Activated T-cell treated with anti-CD3 and anti-CD28 coated beads, Interleukin-2, amount 50 U/mL, for 4 hours (primary cell): ENCODE measurements at regions not wholly inside any gene's neighbourhood (a gene's known extent, or its start where the extent isn't known, plus 50 kb on each side); places are given as distances from the start of the nearest gene placed in this dataset.

Experiments
- ATAC-seq, 2 donors: fragments of 200-7000 bp; cut with Tn5 transposase; one replicate each; pipeline ENCODE4 v1.10.0; 2021
- DNase-seq: peaks from one replicate; pipeline ENCODE4 v3.0.0-alpha.2; 2020
- H3K27me3 Mint-ChIP-seq: one replicate; pipeline ENCODE4 v1.8.0; 2021; ENCODE audit warnings: low read depth, mixed read lengths
- H3K36me3 Mint-ChIP-seq: one replicate; pipeline ENCODE4 v1.8.0; 2022; ENCODE audit warnings: mixed read lengths; ENCODE audit not compliant: insufficient read depth
- H3K4me1 Mint-ChIP-seq: one replicate; pipeline ENCODE4 v1.8.0; 2021; ENCODE audit warnings: low read depth, mixed read lengths
- H3K4me3 Mint-ChIP-seq: one replicate; pipeline ENCODE4 v1.8.0; 2021; ENCODE audit warnings: mild to moderate bottlenecking, moderate library complexity, mixed read lengths
- H3K9me3 Mint-ChIP-seq: one replicate; pipeline ENCODE4 v1.8.0; 2021; ENCODE audit warnings: mixed read lengths

GRCh38 chr3:117619805-117620204 is 910.2 kb downstream of the TUSC7 start:
- Mint-ChIP-seq H3K9me3 (peaks cover 11% of the 10 kb centered on the region), H3K4me1 (no peaks in the 10 kb centered on the region), H3K27me3 (no peaks in the 10 kb centered on the region), H3K36me3 (no peaks in the 10 kb centered on the region), H3K4me3 (no peak overlapping the region)
- DNase-seq (no peak), ATAC-seq (no peak)

DNA sequence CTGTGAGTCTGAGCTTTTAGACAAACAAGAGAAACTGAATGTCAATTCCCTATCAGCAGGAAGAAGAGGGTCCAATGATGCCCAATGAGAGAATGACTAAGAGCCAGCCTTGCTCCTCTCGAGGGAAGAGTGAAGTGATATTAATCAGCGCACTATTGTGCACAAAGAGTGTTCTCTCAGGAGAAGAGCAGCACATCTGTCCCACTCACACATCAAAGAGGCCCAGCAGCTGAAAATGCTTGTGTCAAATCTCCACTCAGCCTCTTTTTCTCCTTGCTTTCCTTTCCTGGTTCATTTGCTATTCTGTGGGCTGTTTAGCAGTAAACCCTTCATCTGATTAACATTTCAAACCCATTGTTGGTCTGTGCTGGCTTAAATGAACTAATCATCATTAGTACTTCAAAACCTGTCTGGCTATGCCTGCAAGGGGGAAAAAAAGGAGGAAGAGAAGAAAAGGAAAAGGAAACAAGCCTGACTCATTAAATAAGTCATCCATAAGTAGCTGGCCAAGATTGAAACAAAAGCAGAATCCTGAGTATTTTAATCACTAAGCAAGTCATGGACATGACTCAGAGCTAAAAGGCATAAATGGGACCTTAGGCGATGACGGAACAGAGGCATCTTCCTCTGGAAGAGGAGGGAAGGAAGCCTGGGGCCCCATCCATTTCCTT is 912.7 kb downstream of the TUSC7 start:
- Mint-ChIP-seq H3K4me3 (no peak overlapping the region), H3K9me3 (peaks cover 8% of the 10 kb centered on the region), H3K27me3 (no peaks in the 10 kb centered on the region), H3K4me1 (no peaks in the 10 kb centered on the region), H3K36me3 (no peaks in the 10 kb centered on the region)
- ATAC-seq, result no peak
- no peak for DNase-seq

DNA sequence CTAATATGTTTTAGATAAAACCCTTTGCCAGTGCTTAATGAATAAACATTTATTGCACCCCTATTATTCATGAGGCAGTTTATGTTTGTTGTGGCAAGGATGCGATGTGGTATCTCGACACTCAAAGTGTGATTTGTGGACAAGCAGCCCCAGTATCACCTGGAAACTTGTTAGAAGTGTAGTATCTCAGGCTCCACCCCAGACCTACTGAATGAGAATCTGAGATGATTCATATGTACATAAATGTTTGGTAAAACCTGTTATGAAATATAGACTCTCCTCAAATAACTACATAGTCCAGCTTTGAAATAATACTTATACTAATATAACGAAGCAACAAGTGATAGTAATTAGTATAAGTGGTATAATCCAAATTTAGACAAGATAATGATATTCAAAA is 914.8 kb downstream of the TUSC7 start:
- Mint-ChIP-seq H3K36me3 (no peaks in the 10 kb centered on the region), H3K9me3 (peaks cover 4% of the 10 kb centered on the region), H3K4me1 (no peaks in the 10 kb centered on the region), H3K27me3 (no peaks in the 10 kb centered on the region), H3K4me3 (no peak overlapping the region)
- no peak for DNase-seq
- no peak for ATAC-seq

DNA sequence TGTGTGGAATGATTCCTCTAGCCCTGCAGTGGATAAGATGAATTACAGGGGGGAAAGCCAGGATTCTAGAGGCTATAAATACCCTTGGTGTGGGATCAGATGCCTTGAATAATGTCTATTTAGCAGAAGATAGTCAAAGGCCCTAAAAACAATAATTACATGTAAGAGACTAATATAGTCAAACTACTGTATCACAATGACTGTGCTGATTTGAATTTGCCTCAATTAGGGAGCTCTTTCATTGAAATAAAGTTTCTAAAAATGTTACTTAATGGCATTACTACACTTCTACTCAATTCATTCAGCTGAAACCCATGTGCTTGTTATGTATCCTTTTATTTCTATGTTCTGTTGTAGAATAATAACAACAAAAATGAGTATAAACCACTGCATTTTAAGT is 915.6 kb downstream of the TUSC7 start:
- Mint-ChIP-seq H3K4me3 (no peak overlapping the region), H3K36me3 (no peaks in the 10 kb centered on the region), H3K9me3 (peaks cover 4% of the 10 kb centered on the region), H3K27me3 (no peaks in the 10 kb centered on the region), H3K4me1 (no peaks in the 10 kb centered on the region)
- no peak for ATAC-seq
- DNase-seq, result no peak

- H3K4me3 Mint-ChIP-seq, result no peak overlapping the region
- ATAC-seq (no peak), DNase-seq (no peak)
- no peaks in the 10 kb centered on the region for H3K27me3 Mint-ChIP-seq
- no peaks in the 10 kb centered on the region for H3K36me3 Mint-ChIP-seq
- peaks cover 4% of the 10 kb centered on the region for H3K9me3 Mint-ChIP-seq
- H3K4me1 Mint-ChIP-seq, result no peaks in the 10 kb centered on the region
These were observed 917.0 kb downstream of the TUSC7 start for GRCh38 chr3:117626577-117626976.

- ATAC-seq (no peak), DNase-seq (no peak)
- Mint-ChIP-seq H3K4me1 (no peaks in the 10 kb centered on the region), H3K36me3 (no peaks in the 10 kb centered on the region), H3K9me3 (no peaks in the 10 kb centered on the region), H3K27me3 (no peaks in the 10 kb centered on the region), H3K4me3 (no peak overlapping the region)
These were observed 919.3 kb downstream of the TUSC7 start for GRCh38 chr3:117628823-117629291.

- no peak for ATAC-seq
- H3K36me3 Mint-ChIP-seq, result no peaks in the 10 kb centered on the region
- no peaks in the 10 kb centered on the region for H3K4me1 Mint-ChIP-seq
- no peaks in the 10 kb centered on the region for H3K27me3 Mint-ChIP-seq
- H3K9me3 Mint-ChIP-seq, result no peaks in the 10 kb centered on the region
- no peak overlapping the region for H3K4me3 Mint-ChIP-seq
- DNase-seq, result no peak
These were observed 919.9 kb downstream of the TUSC7 start for GRCh38 chr3:117629505-117629904.

GRCh38 chr3:117630469-117630868 is 920.9 kb downstream of the TUSC7 start:
- H3K36me3 Mint-ChIP-seq, result no peaks in the 10 kb centered on the region
- no peaks in the 10 kb centered on the region for H3K4me1 Mint-ChIP-seq
- H3K27me3 Mint-ChIP-seq, result no peaks in the 10 kb centered on the region
- no peak overlapping the region for H3K4me3 Mint-ChIP-seq
- peaks cover 4% of the 10 kb centered on the region for H3K9me3 Mint-ChIP-seq
- ATAC-seq (no peak), DNase-seq (no peak)

DNA sequence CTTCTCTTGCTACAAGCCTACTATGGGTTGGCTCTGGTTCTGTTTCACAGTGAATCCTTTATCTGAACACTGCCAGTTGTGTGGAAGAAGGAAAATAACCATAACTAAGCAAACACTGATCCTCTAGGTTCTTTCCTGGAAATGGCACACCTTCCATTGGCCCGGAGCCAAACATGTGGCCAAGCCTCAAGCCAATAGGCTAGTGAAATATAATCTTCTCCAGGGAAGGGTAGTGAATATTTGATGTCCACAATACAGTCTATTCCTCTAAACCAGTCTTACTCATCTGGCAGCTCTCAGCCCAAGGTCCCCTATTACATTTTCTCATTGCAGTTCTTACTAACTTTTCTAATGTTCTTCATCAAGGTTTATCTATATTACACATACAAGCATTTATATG is 921.3 kb downstream of the TUSC7 start:
- no peaks in the 10 kb centered on the region for H3K36me3 Mint-ChIP-seq
- ATAC-seq, result no peak
- no peaks in the 10 kb centered on the region for H3K4me1 Mint-ChIP-seq

GRCh38 chr3:117631781-117632180 is 922.2 kb downstream of the TUSC7 start:
- Mint-ChIP-seq H3K27me3 (no peaks in the 10 kb centered on the region), H3K36me3 (no peaks in the 10 kb centered on the region), H3K4me3 (no peak overlapping the region), H3K9me3 (peaks cover 4% of the 10 kb centered on the region), H3K4me1 (no peaks in the 10 kb centered on the region)
- no peak for ATAC-seq
- DNase-seq, result no peak

More for the DNA sequence above, 921.3 kb downstream of the TUSC7 start:
- no peak overlapping the region for H3K4me3 Mint-ChIP-seq
- no peaks in the 10 kb centered on the region for H3K27me3 Mint-ChIP-seq
- peaks cover 4% of the 10 kb centered on the region for H3K9me3 Mint-ChIP-seq
- no peak for DNase-seq

- H3K9me3 Mint-ChIP-seq, result peaks cover 4% of the 10 kb centered on the region
- H3K27me3 Mint-ChIP-seq, result no peaks in the 10 kb centered on the region
- ATAC-seq, result no peak
- H3K36me3 Mint-ChIP-seq, result no peaks in the 10 kb centered on the region
- no peak for DNase-seq
- no peak overlapping the region for H3K4me3 Mint-ChIP-seq
- no peaks in the 10 kb centered on the region for H3K4me1 Mint-ChIP-seq
These were observed 922.6 kb downstream of the TUSC7 start for GRCh38 chr3:117632191-117632590.

GRCh38 chr3:117633207-117633606 is 923.6 kb downstream of the TUSC7 start:
- Mint-ChIP-seq H3K9me3 (peaks cover 4% of the 10 kb centered on the region), H3K4me3 (no peak overlapping the region), H3K36me3 (no peaks in the 10 kb centered on the region), H3K27me3 (no peaks in the 10 kb centered on the region), H3K4me1 (no peaks in the 10 kb centered on the region)
- ATAC-seq (no peak), DNase-seq (no peak)

GRCh38 chr3:117637666-117638065 is 928.1 kb downstream of the TUSC7 start:
- Mint-ChIP-seq H3K9me3 (peaks cover 10% of the 10 kb centered on the region), H3K36me3 (no peaks in the 10 kb centered on the region), H3K4me1 (no peaks in the 10 kb centered on the region), H3K4me3 (no peak overlapping the region), H3K27me3 (no peaks in the 10 kb centered on the region)
- DNase-seq, result no peak
- ATAC-seq, result no peak

DNA sequence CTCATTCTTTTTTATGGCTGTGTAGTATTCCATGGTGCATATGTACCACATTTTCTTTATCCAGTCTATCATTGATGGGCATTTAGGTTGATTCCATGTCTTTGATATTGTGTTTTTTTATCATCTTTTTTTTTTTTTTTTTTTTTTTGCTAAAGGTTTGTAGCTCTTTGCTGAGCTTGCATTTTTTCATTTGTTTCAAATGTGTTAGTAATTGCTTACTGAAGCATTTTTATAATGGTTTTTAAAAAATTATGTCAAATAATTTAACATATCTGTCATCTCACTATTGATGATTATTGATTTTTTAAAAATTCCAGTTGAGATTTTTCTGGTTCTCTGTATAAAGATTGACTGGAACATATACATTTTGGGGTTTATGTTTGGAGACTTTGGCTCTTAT is 934.6 kb downstream of the TUSC7 start:
- ATAC-seq (no peak), DNase-seq (no peak)
- Mint-ChIP-seq H3K36me3 (no peaks in the 10 kb centered on the region), H3K27me3 (no peaks in the 10 kb centered on the region), H3K4me3 (no peak overlapping the region), H3K4me1 (no peaks in the 10 kb centered on the region), H3K9me3 (peaks cover 8% of the 10 kb centered on the region)

DNA sequence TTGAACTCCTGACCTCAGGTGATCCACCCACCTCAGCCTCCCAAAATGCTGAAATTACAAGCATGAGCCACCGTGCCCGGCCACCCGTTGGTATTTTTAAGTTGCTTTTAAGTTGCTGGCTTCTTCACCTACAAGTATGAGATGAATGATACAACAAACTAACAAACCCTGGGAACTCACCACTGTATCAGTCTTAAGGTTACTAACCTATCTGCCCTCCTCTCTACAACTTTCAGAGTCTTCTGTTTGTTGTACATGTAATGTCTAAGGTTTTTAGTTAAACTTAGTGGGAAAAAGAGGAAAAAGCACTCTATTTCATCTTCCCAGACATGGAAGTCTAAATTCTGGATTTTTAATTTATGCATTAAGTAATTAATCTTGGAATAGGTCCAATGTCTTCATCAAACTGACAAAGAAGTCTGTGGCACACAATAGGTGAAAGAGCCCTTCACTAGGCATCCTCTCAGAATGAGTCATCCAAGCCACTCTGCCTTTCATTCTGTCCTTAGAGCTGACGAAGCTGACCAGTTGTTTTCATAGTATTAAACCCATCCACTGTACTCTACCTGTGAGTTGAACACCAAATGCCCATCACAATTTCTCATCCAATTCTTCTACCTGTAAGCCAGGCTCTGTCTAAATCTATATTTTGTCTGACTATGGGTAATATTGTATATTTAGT is 936.1 kb downstream of the TUSC7 start:
- Mint-ChIP-seq H3K4me3 (no peak overlapping the region), H3K27me3 (no peaks in the 10 kb centered on the region), H3K4me1 (no peaks in the 10 kb centered on the region), H3K36me3 (no peaks in the 10 kb centered on the region), H3K9me3 (peaks cover 5% of the 10 kb centered on the region)
- DNase-seq (no peak), ATAC-seq (no peak)
